H4 (cell line): ENCODE measurements at regions not wholly inside any gene's neighbourhood (a gene's known extent, or its start where the extent isn't known, plus 50 kb on each side); places are given as distances from the start of the nearest gene placed in this dataset.
A peak's percentile ranks its signal among the peaks of the same experiment; 100 is the strongest.

ENCODE experiments used
- DNase-seq: peaks from one replicate; pipeline ENCODE4 v3.0.0-alpha.2; 2015; ENCODE audit warnings: low spot score

DNA sequence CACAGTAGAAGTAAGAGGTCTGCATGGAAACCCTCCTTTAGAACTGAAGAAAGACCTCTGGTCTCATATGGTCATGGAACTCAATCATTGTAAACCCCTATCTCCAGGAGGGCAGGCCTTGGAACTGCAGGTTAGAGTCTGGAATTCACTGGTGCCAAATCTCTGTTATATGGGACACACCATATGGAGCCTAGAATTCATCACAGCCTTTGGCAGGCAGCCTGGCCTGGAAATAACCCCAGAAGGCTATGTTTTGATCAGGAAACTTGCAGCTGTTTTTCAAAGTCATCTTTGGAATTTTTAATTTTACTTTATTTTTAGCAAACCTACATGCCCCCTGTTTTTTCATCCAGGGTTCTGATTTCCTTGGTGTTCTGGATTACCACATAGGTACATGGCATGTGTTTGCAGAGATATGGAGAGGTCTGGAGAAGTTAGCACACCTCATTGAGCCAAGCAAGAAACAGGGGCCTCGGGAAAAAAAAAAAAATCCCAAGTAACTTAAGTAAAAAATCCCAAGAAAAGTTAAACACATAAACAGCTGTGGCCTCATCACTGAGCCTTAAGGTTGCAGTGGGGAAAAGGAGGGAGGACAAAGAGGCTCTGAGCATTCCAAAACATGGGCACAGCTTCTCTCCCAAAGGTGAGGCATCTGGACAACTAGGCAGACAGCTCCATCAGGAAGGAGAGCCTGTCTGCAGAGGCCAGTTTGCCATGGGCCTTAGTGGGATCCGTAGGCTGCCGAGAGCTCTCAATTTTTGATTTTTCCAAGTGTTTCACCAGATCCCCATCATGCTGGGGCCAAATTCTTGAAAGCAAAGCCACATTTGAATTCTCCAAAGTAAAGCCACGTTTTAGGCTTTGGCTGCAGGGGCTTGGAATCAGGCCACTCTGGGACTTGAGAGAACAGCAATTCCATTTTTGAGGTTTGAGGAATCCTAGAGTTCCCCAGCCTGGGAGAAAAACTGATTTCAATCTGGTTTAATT is 339.6 kb upstream of the TBX3 start:
- DNase-seq = no peak

DNA sequence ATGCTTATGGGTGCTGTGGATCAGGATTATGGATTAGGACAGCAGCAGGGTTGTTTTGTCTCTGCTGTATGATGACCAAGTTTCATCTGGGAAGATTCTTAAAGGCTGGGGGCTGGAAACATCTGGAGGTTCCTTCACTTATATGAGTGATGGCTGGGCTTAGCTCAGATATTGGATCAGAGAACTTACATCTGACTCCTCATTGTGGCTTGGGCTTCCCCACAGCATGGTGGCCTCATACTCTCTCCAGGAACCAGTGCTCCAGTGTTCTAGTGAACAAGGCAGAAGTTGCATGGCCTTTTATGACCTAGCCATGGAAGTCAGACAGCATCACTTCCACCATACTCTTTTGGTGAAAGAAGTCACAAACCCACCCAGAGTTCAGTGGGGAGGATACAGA is 336.1 kb upstream of the TBX3 start:
- DNase-seq = no peak

- no peak for DNase-seq
Measured at GRCh38 chr12:115017346-115017745, 333.4 kb upstream of the TBX3 start.

GRCh38 chr12:115013236-115013981 is 329.4 kb upstream of the TBX3 start:
- DNase-seq = no peak

GRCh38 chr12:115012861-115013235 is 328.9 kb upstream of the TBX3 start:
- DNase-seq = no peak

GRCh38 chr12:115011703-115012102 is 327.7 kb upstream of the TBX3 start:
- DNase-seq = no peak

DNA sequence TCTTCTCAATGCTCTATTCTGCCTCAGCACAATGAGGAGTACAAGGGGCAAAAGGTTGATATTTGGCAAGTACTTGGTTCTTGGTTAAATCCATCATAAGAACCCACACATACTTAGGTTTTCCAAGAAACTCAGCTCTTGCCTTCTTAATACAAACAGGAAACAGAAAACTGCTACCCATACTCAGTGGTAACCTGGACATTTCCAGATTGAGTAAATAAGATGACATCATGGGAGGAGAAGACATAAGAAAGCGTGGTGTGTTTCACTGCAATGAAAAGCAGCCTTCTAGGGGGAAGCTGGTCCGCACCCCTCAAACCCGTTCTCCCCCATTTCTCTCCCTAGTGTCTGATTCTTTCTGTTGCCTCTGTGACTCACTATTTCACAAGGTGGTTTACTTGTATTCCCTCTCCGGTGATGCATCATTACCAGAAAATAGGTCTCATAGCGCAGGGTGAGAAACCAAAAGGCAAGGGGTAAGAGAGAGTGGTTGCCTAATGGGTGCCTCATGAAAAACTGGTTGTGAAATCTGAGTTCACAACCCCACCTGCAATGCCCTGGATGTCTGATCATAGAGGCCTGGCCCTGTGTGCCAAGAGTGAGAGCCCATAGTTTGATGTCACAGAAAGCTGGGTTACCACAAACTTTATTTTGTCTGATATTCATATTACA is 326.5 kb upstream of the TBX3 start:
- no peak for DNase-seq

DNA sequence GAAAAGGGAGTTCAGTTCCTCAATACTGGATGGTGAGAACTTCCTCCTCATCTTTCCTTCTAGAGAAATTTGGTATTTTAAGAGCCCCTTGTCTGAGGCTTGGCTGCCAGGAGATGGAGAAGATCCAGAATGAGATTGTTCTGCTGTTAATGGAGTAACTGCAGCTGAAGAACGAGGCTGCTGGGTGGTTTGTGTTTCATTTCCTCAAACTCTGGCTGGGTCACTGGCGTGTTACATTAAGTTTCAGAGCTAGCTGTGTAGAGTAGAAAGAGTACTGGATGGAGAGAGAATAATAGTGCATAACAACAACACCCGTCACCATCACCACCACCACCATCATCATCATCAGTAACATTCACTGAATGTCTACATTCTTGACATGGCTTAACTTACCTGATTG is 325.0 kb upstream of the TBX3 start:
- no peak for DNase-seq

DNA sequence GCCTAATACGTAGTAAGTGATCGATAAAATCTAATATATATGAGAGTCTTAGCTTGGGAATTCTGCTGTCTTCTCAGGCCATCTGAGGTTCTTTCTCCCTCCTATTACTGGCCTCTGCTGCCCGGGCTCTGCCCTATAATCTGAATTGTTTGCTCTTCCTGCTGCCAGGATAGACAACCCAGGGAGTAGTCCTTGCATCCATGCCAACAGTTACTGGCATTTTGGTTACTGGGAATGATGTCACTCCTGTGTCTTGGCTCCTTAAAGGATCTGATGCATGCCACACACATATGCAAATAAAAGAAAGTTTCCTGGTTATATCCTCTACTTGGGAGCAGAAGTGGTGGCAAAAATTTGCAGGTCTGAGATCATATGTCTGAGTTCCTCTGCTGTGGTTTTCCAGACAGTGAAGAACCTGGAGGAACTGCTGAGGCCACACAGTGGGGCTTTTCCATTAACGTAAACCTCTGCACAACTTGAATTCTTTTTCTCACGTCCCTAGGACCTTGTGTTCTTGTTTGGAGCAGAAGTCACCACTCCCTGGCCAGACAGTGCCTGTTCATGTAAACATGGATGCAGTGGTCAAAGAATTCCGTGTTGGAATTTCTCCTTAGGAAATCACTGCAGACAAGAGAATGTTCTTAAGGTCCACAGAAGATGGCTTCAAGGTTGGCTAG is 320.6 kb upstream of the TBX3 start:
- DNase-seq = peak; percentile 66

- no peak for DNase-seq
Measured at GRCh38 chr12:115002434-115002833, 318.5 kb upstream of the TBX3 start.

DNA sequence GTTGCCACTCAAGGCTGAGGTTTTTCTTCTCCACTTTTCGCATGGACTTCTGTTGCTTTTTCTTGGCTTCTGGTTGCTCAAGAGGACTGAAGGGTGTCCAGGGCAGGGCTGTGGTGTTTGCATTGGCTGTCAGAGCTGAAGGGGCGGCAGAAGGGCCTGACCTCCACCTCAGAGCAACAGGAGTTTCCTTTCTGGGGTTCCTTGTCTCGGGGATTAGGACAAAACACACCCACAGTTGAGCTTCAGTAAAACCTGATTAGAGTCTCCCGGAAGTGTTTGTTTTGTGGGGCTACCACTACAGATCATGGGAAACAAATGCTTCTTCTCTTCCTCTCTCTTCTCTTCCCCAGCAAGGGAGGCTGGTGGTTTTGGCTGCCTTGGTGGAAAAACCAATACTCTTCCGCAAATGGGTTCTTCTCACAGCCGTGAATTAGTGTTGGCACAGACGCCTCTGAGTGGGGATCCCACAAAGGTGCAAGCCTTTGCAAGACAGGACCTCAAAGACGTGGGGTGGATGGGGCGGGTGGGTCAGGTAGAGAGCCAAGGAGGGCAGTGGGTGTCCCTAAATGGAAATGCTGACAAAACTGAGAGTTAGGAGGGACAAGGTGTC is 317.7 kb upstream of the TBX3 start:
- no peak for DNase-seq

- peak; percentile 40 for DNase-seq
Measured at GRCh38 chr12:115000038-115000437, 316.1 kb upstream of the TBX3 start.

GRCh38 chr12:114998750-114999128 is 314.8 kb upstream of the TBX3 start:
- no peak for DNase-seq

DNA sequence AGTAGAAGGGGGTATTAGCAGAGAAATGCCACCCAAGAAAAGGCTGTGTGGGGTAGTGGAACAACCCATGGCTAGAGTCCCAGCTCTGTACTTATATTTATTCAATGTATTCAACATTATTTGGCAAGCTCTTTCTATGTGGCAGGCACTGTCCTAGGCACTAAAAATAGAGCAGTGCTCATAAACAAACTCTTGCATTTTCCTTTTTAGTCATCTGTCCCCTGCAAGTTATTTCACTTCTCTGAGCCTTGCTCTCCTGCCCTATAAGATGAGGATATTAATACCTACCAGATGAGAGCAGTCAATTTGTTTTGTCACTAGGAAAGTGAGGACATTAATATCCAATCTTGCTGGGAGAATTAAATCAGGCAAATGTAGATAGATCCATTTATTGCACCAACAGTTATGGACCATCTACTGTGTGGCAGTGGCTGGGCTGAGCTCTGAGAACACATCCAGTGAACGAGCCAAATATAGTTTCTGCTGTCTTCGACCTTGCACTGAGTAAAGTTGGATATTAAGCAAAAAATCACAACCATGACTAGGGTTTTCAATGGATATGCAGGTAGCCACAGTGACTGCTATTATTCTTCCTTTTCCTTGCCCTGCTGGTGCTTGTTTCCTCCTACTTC is 314.3 kb upstream of the TBX3 start:
- DNase-seq = no peak

DNA sequence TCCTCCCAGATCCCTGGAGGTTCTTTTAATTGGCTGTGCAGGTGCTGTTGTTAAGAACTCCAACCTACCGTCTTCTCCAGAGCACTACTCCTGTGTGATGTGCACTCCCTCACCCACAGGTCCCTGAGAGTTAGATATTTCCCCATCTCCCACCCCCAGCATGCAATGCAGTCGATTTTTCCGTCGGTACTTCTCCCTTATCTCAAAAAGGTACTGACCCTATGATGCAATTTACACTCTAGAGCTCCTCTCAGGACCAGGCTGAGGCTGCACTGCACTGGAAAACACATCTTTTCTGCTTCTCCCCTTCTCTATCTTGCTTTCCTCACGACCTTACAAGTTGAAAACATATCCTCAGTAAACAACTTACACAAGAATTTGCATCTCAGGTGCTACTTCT is 312.4 kb upstream of the TBX3 start:
- DNase-seq = no peak

GRCh38 chr12:114995891-114996290 is 311.9 kb upstream of the TBX3 start:
- DNase-seq = no peak

DNA sequence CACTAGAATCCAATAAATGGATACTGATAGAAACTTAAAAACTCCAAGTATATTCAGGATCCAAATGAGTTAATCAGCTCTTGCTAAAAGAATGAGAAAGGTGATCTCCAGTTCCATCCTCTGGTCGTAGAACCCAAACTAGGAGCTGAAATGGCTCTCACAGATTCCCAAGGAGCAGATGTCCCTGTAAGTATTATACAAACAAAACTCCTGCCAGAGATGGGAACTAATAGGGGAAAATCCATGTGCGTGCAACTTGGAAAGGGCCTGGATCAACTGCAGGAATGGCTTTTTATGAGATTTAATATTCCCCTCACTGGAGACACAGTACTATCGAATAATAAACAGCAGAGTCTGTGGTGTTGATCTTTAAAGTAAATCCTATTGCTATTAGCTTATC is 309.2 kb upstream of the TBX3 start:
- DNase-seq = no peak

DNA sequence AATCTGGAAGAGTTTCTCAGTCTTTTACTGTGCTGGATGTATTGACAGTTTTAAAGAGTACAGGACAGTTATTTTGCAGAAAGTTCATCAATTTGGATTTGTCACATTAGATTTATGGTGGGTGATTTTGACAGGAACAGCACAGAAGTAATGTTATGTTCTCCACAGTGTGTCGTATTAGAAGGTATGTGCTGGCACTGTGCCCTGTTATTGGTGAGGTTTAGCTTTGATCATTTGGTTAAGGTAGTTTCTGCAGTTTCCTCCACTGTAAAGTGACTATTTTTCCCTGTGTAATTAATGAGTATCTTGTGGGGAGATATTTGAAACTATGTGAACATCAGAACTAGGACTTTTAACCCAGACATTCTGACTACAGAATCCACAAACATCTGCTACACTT is 308.5 kb upstream of the TBX3 start:
- no peak for DNase-seq

DNA sequence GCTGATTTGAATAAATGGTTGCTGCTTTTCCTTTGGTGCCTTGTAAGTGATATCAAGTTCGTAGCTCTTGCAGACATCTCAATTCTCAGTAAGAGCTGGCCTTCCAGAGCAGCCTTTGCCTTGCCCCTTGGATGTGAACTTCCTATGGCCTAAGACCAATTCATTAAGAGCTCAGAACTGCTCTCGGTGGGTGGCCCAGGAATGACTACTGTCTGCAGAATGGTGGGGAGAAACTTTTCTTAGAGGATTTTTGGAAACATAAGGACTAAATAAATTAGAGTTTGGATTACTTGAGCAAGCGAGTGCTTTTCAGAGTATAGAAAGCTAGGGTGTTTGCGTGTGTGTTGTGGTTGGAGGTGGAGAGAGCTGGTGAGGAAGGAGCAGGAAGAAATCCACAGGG is 306.4 kb upstream of the TBX3 start:
- DNase-seq = no peak

- DNase-seq = no peak
Measured at GRCh38 chr12:114986849-114987248, 302.9 kb upstream of the TBX3 start.

- DNase-seq = no peak
Measured at GRCh38 chr12:114986178-114986714, 302.3 kb upstream of the TBX3 start.
